Panc1 (cell line): ENCODE measurements at regions not wholly inside any gene's neighbourhood (a gene's known extent, or its start where the extent isn't known, plus 50 kb on each side); places are given as distances from the start of the nearest gene placed in this dataset.

Experiments used
- ATAC-seq: fragments of 200-7000 bp; cut with Tn5 transposase; 2 replicates; pipeline ENCODE4 v1.9.1; 2020; ENCODE audit warnings: mild to moderate bottlenecking, moderate library complexity
- BruUV-seq: library from RNA; stranded (reverse); fragments of 400-500 nt; replicated peaks from 2 replicates; lab custom pipeline; 2021; lab: Mats Ljungman, UMichigan
- CTCF ChIA-PET: fragments of 300-600 bp; sonication (Branson Sonifier 250); formaldehyde crosslinking; loops from one replicate; lab custom pipeline; 2022; ENCODE audit warnings: antibody characterized with exemption; lab: Charles Lee
- POLR2A ChIA-PET: fragments of 300-600 bp; sonication (Branson Sonifier 250); formaldehyde crosslinking; loops from one replicate; lab custom pipeline; 2022; ENCODE audit warnings: antibody characterized with exemption; lab: Charles Lee
- DNase-seq: peaks from one replicate; pipeline ENCODE4 v3.0.0-alpha.2; 2010; ENCODE audit warnings: low read depth, low spot score
- H3K27ac ChIP-seq: 2 replicates; pipeline ENCODE4 v1.5.1; 2011; ENCODE audit warnings: mild to moderate bottlenecking, low read length, inconsistent platforms
- H3K27me3 ChIP-seq: fragments of 200-500 bp; sonication (Bioruptor generic); 2 replicates; pipeline ENCODE4 v1.6.0; 2014; ENCODE audit warnings: low read length, inconsistent platforms; ENCODE audit not compliant: control insufficient read depth, insufficient read depth
- H3K36me3 ChIP-seq: fragments of 200-500 bp; sonication (Bioruptor generic); 2 replicates; pipeline ENCODE4 v1.5.1; 2014; ENCODE audit warnings: inconsistent platforms, mild to moderate bottlenecking, low read length, moderate library complexity; ENCODE audit not compliant: control insufficient read depth, insufficient read depth
- H3K4me1 ChIP-seq: 2 replicates; pipeline ENCODE4 v1.5.1; 2011; ENCODE audit warnings: inconsistent platforms, mild to moderate bottlenecking, low read length, moderate library complexity; ENCODE audit not compliant: control insufficient read depth, insufficient read depth
- H3K4me3 ChIP-seq, 2 experiments: 2 replicates each; pipeline ENCODE4 v1.5.1; 2011 to 2012; ENCODE audit warnings: low read depth in 2 of 2, low read length in 2 of 2, mild to moderate bottlenecking in 2 of 2, inconsistent platforms in 1 of 2, moderate library complexity in 1 of 2
- H3K9me3 ChIP-seq: fragments of 200-500 bp; sonication (Bioruptor generic); 2 replicates; pipeline ENCODE4 v1.5.1; 2014; ENCODE audit warnings: low read depth, mild to moderate bottlenecking, inconsistent platforms, low read length, moderate library complexity; ENCODE audit not compliant: control insufficient read depth, insufficient read depth
- POLR2AphosphoS5 ChIP-seq: IDR thresholded peaks from 2 replicates; pipeline ENCODE4 v1.6.1; 2012; ENCODE audit warnings: mild to moderate bottlenecking, low read depth, low read length, moderate library complexity
- SIN3A ChIP-seq: IDR thresholded peaks from 2 replicates; pipeline ENCODE4 v1.6.1; 2012; ENCODE audit warnings: low read depth, mild to moderate bottlenecking, low read length, moderate library complexity, borderline replicate concordance; ENCODE audit not compliant: insufficient read depth
- TCF7L2 ChIP-seq: IDR thresholded peaks from 2 replicates; pipeline ENCODE4 v1.6.1; 2011; ENCODE audit warnings: mild to moderate bottlenecking, low read depth, low read length, inconsistent platforms
- in situ Hi-C: cut with HindIII; loops from 2 replicates; pipeline ENCODE4 v1.10.0; 2016; ENCODE audit warnings: low sequenced_read_pairs, low pct_unique_long_range_greater_than_20kb
- intact Hi-C: fragments of 100-400 bp; cut with micrococcal nuclease; formaldehyde crosslinking; loops from one replicate; pipeline ENCODE4 v1.10.0; 2022; ENCODE audit not compliant: unreplicated experiment
- TF ChIP-seq, protein P1 (sequence below), 2 experiments: IDR thresholded peaks; 2 replicates each; pipeline ENCODE4 v1.6.1; 2011 to 2012; ENCODE audit warnings: low read depth in 2 of 2, control low read depth in 1 of 2, low read length in 1 of 2, mild to moderate bottlenecking in 1 of 2, moderate library complexity in 1 of 2; ENCODE audit not compliant: insufficient read depth in 1 of 2
- TF ChIP-seq, protein P2 (sequence below): fragments of 450-650 bp; IDR thresholded peaks from 2 replicates; pipeline ENCODE4 v1.5.1; 2017; ENCODE audit warnings: mild to moderate bottlenecking

DNA sequence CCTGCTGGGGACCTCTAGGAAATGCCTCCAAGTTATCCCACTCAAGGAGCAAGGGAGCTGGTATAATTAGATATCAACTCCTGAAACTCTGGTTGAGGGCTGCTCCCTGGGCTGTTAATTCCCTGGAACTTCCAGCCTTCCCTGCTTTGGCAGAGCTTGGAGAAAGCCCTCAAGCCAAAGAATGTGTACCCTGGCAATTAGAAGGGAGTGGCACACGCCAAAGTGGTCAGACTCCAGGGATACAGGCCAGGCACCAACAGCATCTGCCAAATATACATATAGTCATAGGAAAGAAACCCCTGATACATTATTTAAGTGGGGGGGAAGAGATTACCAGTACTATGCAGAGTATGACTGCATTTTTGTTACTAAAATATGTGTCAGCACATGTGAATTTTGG lies 616.8 kb downstream of the BCOR start:
- Histone ChIP-seq H3K4me3 (no peak overlapping the region), H3K4me1 (no peaks in the 10 kb centered on the region), H3K36me3 (no peaks in the 10 kb centered on the region), H3K27ac (no peak overlapping the region), H3K27me3 (no peaks in the 10 kb centered on the region), H3K9me3 (no peaks in the 10 kb centered on the region)
- BruUV-seq, result no TSS peak
- in situ Hi-C loops (no loop called here), intact Hi-C loops (no loop called here)
- POLR2A ChIA-PET, result no interaction called here
- TF ChIP-seq, protein P1, sequence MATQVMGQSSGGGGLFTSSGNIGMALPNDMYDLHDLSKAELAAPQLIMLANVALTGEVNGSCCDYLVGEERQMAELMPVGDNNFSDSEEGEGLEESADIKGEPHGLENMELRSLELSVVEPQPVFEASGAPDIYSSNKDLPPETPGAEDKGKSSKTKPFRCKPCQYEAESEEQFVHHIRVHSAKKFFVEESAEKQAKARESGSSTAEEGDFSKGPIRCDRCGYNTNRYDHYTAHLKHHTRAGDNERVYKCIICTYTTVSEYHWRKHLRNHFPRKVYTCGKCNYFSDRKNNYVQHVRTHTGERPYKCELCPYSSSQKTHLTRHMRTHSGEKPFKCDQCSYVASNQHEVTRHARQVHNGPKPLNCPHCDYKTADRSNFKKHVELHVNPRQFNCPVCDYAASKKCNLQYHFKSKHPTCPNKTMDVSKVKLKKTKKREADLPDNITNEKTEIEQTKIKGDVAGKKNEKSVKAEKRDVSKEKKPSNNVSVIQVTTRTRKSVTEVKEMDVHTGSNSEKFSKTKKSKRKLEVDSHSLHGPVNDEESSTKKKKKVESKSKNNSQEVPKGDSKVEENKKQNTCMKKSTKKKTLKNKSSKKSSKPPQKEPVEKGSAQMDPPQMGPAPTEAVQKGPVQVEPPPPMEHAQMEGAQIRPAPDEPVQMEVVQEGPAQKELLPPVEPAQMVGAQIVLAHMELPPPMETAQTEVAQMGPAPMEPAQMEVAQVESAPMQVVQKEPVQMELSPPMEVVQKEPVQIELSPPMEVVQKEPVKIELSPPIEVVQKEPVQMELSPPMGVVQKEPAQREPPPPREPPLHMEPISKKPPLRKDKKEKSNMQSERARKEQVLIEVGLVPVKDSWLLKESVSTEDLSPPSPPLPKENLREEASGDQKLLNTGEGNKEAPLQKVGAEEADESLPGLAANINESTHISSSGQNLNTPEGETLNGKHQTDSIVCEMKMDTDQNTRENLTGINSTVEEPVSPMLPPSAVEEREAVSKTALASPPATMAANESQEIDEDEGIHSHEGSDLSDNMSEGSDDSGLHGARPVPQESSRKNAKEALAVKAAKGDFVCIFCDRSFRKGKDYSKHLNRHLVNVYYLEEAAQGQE (IDR thresholded peaks at IDR 0.05; ENCODE audit: insufficient read depth in 1 of 2, low read depth in 2 of 2, low read length in 1 of 2), result no peak
- no peak for TF ChIP-seq TCF7L2
- no peak for TF ChIP-seq POLR2AphosphoS5
- ATAC-seq (no peak), DNase-seq (no peak)
- CTCF ChIA-PET, result no interaction called here

DNA sequence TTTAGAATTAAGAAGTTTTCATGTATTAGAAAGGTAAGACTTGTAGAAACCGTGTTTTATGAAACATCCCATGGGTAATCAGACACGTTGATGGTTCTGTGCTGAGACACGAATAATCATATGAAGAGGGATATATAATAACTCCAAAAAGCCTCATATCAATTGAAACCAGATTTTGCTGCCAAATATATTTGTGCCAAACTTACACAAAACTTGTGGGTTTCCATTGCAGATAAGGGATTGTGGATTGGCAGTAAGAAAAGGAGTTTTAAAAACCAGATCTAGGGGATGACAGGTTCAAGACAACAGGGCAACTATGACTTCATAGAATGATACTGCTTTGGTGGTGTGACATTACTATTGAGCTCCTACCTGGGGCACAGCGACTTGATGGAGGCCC lies 616.1 kb downstream of the BCOR start:
- ChIA-PET CTCF (no interaction called here), POLR2A (no interaction called here)
- intact Hi-C loops (no loop called here), in situ Hi-C loops (no loop called here)
- TF ChIP-seq SIN3A (no peak), POLR2AphosphoS5 (no peak), TCF7L2 (no peak)
- TF ChIP-seq, protein P1 (IDR thresholded peaks at IDR 0.05; ENCODE audit: insufficient read depth in 1 of 2, low read depth in 2 of 2, low read length in 1 of 2), result no peak
- TF ChIP-seq, protein P2, sequence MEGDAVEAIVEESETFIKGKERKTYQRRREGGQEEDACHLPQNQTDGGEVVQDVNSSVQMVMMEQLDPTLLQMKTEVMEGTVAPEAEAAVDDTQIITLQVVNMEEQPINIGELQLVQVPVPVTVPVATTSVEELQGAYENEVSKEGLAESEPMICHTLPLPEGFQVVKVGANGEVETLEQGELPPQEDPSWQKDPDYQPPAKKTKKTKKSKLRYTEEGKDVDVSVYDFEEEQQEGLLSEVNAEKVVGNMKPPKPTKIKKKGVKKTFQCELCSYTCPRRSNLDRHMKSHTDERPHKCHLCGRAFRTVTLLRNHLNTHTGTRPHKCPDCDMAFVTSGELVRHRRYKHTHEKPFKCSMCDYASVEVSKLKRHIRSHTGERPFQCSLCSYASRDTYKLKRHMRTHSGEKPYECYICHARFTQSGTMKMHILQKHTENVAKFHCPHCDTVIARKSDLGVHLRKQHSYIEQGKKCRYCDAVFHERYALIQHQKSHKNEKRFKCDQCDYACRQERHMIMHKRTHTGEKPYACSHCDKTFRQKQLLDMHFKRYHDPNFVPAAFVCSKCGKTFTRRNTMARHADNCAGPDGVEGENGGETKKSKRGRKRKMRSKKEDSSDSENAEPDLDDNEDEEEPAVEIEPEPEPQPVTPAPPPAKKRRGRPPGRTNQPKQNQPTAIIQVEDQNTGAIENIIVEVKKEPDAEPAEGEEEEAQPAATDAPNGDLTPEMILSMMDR, result no peak
- Histone ChIP-seq H3K4me3 (no peak overlapping the region), H3K4me1 (no peaks in the 10 kb centered on the region), H3K36me3 (no peaks in the 10 kb centered on the region), H3K27me3 (no peaks in the 10 kb centered on the region), H3K27ac (no peak overlapping the region), H3K9me3 (no peaks in the 10 kb centered on the region)
- BruUV-seq, result no TSS peak
- no peak for DNase-seq
- no peak for ATAC-seq
